ENCODE measurements at regions not wholly inside any gene's neighbourhood (a gene's known extent, or its start where the extent isn't known, plus 50 kb on each side); places are given as distances from the start of the nearest gene placed in this dataset.

GRCh38 chr2:116378786-116379185 lies 1435.7 kb upstream of the DDX18 start:
- H3K36me3 ChIP-seq = no peaks in the 10 kb centered on the region
- no peaks in the 10 kb centered on the region for H3K4me1 ChIP-seq (ENCODE audit: control insufficient read depth in 1 of 2, low read depth in 2 of 2)
- TF ChIP-seq CTCF (IDR thresholded peaks at IDR 0.05) = no peak
- no peaks in the 10 kb centered on the region for H3K27me3 ChIP-seq (replicated peaks; ENCODE audit: insufficient read depth)
- H3K27ac ChIP-seq = no peak overlapping the region
- ATAC-seq (ENCODE audit: insufficient number of reproducible peaks, low FRiP score, low read depth) = no peak
- no peak overlapping the region for H3K4me3 ChIP-seq
- no peak for DNase-seq (ENCODE audit: low spot score)
- H3K9me3 ChIP-seq = no peaks in the 10 kb centered on the region

GRCh38 chr2:116411211-116411610 lies 1403.3 kb upstream of the DDX18 start:
- H3K4me3 ChIP-seq = no peak overlapping the region
- H3K36me3 ChIP-seq = no peaks in the 10 kb centered on the region
- no peak for DNase-seq (ENCODE audit: low spot score)
- no peak for ATAC-seq (ENCODE audit: insufficient number of reproducible peaks, low FRiP score, low read depth)
- H3K9me3 ChIP-seq = no peaks in the 10 kb centered on the region
- no peaks in the 10 kb centered on the region for H3K4me1 ChIP-seq (ENCODE audit: control insufficient read depth in 1 of 2, low read depth in 2 of 2)
- no peak overlapping the region for H3K27ac ChIP-seq
- H3K27me3 ChIP-seq (replicated peaks; ENCODE audit: insufficient read depth) = no peaks in the 10 kb centered on the region
- no peak for TF ChIP-seq CTCF (IDR thresholded peaks at IDR 0.05)

GRCh38 chr2:116413659-116414058 lies 1400.8 kb upstream of the DDX18 start:
- H3K27ac ChIP-seq = no peak overlapping the region
- no peaks in the 10 kb centered on the region for H3K27me3 ChIP-seq (replicated peaks; ENCODE audit: insufficient read depth)
- no peak for TF ChIP-seq CTCF (IDR thresholded peaks at IDR 0.05)
- no peaks in the 10 kb centered on the region for H3K9me3 ChIP-seq
- H3K4me1 ChIP-seq (ENCODE audit: control insufficient read depth in 1 of 2, low read depth in 2 of 2) = no peaks in the 10 kb centered on the region
- H3K36me3 ChIP-seq = no peaks in the 10 kb centered on the region
- ATAC-seq (ENCODE audit: insufficient number of reproducible peaks, low FRiP score, low read depth) (no peak), DNase-seq (ENCODE audit: low spot score) (no peak)
- H3K4me3 ChIP-seq = no peak overlapping the region

- no peaks in the 10 kb centered on the region for H3K9me3 ChIP-seq
- no peak for TF ChIP-seq CTCF (IDR thresholded peaks at IDR 0.05)
- H3K4me3 ChIP-seq = no peak overlapping the region
- H3K27me3 ChIP-seq (replicated peaks; ENCODE audit: insufficient read depth) = no peaks in the 10 kb centered on the region
- no peaks in the 10 kb centered on the region for H3K4me1 ChIP-seq (ENCODE audit: control insufficient read depth in 1 of 2, low read depth in 2 of 2)
- DNase-seq (ENCODE audit: low spot score) (no peak), ATAC-seq (ENCODE audit: insufficient number of reproducible peaks, low FRiP score, low read depth) (no peak)
- H3K27ac ChIP-seq = no peak overlapping the region
- H3K36me3 ChIP-seq = no peaks in the 10 kb centered on the region
Observed at GRCh38 chr2:116416731-116417377, 1397.6 kb upstream of the DDX18 start.

GRCh38 chr2:116435648-116436047 lies 1378.8 kb upstream of the DDX18 start:
- ATAC-seq (ENCODE audit: insufficient number of reproducible peaks, low FRiP score, low read depth) (no peak), DNase-seq (ENCODE audit: low spot score) (no peak)
- H3K4me3 ChIP-seq = no peak overlapping the region
- H3K27ac ChIP-seq = no peak overlapping the region
- no peaks in the 10 kb centered on the region for H3K9me3 ChIP-seq
- H3K27me3 ChIP-seq (replicated peaks; ENCODE audit: insufficient read depth) = no peaks in the 10 kb centered on the region
- H3K36me3 ChIP-seq = no peaks in the 10 kb centered on the region
- no peak for TF ChIP-seq CTCF (IDR thresholded peaks at IDR 0.05)
- no peaks in the 10 kb centered on the region for H3K4me1 ChIP-seq (ENCODE audit: control insufficient read depth in 1 of 2, low read depth in 2 of 2)

All from thoracic aorta (tissue), 2 donors.